ENCODE measurements at regions not wholly inside any gene's neighbourhood (a gene's known extent, or its start where the extent isn't known, plus 50 kb on each side); places are given as distances from the start of the nearest gene placed in this dataset.
"Not testable (repeated sequence)": the region's sequence is repeated elsewhere in the genome, so short reads cannot be mapped to it uniquely, and the experiment has no call there.

GRCh38 chr5:99275128-99275527, 346.3 kb upstream of the CHD1 start:
- no peak for DNase-seq

DNA sequence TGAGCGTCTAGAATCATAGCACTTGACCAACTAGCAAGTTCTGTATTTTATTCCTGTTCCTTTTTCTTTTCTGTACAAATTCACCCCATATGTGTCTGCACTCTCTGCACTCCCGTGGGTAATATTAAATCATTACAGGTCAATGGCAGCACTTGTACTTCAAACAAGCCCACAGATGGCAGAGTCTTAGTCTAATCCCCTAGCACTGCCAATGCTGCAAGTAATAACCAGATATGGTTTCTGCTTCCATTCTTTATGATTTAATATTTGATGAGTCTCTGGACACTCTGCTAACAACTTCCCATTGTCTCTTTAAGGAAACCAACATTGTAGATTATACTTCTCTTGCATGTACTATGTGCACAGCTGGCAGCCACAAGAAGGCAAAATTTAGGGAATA, 343.8 kb upstream of the CHD1 start:
- DNase-seq, result no peak

- no peak for DNase-seq
Measured at GRCh38 chr5:99258819-99259218, 330.0 kb upstream of the CHD1 start.

DNA sequence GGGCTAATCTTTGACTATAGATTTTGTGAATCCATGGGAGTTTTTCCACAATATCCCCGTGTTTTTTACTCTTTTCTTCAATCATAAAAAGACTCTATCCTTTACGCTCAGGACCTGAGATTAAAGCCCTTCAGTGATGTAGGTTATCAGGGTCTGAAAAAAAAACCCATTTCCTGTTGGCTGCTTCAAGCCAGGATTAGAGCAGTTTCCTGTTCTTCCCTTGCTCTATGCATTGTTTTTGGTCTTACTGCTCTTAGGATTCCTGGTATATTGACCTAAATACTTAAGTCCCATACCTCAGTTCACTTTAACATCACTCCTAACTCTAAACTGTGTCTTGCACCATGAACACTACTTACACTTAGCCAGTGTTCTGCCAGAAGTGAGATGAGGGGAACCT, 319.3 kb upstream of the CHD1 start:
- DNase-seq, result no peak

- no peak for DNase-seq
Measured at GRCh38 chr5:99247346-99247745, 318.5 kb upstream of the CHD1 start.

DNA sequence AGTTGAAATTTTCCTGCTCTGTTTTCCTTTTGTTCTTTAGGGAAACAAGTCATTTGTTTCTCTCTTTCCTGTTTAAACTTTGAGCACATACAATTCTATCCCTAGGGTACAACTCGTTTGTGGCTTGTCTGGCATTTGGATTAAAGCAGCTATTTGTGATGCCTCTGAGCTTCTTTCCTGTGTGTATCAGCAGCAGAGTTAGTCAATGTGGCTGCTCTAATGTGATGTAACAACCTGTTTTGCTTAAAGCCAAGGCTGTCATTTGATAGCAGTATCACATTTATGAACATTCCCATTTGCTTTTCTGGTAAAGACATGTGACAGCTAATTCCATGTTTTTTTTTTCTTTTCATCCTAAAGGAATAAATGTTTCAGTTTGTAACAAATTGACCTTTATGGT, 314.3 kb upstream of the CHD1 start:
- DNase-seq, result no peak

GRCh38 chr5:99239826-99240360, 311.1 kb upstream of the CHD1 start:
- DNase-seq, result no peak

GRCh38 chr5:99191206-99191745, 262.5 kb upstream of the CHD1 start:
- no peak for DNase-seq

DNA sequence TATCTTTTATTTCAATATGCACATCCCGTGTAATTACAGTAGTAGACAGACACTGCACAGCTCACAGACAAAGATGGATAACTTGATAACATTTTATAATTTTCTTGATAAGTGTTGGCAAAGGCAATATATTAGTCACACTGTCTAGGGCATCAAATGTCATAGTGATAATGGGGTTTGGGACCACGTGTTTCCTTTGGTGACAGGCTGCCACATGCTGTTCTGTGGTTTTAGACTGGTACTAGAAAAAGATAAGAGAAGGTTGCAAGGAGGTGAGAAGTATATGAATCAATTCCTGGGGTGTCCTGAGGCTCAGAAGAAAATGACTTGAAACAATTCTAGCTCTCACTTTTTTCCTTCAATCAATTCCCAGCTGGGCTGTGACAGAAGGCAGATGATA, 258.8 kb upstream of the CHD1 start:
- no peak for DNase-seq

DNA sequence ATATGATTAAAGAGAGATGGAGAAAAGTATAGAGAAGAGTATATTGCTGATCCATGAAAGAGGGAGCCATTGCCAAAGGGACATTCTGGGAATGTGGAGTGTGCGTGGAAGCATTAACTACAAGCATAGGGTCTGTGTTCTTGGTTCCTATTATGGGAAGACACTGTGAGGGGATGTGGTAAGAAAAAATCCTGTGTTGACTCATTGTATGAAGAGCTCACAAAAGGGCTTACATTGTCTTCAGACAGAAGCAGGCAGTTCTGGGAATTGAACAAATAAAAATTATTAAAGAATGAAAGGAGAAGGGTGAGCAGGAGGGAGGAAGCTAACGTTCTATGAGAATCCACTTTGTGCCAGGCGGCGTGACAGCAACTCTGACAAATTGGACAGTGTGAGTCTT, 250.4 kb upstream of the CHD1 start:
- DNase-seq, result no peak

DNA sequence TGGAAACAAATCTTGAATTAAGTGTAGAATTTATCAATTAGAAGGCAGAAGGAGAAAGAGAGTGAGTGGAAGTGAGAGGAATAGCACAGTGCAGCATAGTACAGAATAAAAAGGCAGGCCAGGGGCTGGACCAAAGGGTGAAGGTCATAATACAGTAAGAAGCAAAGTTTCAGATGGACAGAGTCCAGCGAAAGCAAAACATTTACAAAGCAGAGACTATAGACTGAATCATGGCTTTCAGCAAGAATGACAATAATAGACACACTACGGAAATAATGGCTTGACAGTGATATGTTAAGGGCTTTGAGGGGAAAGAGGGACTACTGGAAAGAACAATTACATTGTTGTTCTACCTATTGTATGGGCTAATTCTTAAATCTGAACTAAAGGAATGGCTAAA, 249.0 kb upstream of the CHD1 start:
- DNase-seq, result no peak

DNA sequence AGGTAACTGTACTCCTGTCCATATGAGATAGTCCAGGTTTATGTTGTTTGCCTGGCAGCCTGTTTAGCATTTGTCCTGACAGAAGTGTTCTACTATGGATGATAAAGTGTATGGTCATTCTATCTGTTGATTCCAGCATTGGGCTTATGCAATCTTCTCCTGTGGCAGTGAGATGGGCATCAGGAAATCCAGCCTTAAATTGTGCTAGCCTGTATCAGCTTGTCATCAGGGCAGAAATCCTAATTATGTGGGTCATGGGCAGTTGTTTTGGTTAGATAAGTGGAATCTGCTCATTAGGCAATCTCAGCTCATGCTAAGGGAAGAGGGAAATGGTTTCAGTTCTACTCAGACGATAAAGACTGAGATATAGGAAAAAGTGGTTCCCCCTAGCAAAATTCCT, 247.4 kb upstream of the CHD1 start:
- no peak for DNase-seq

DNA sequence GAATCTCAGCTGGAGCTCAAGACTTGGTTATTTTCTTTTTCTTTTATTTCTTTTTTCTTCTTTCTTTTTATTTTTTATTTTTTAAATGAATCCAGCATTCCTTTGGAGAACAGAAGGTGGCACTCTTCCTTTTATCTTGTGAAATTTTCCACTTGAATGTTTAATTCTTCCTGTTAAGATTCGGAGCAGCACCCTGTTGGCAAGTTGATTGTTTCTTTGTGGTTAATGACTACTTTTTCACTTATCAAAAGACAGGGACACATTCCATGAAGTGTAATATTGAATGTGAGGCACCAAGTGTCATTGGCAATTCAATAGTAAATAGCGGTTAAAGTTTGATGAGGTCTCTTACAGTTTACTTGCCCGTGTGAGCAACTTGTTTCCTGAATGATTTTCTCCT, 240.5 kb upstream of the CHD1 start:
- no peak for DNase-seq

GRCh38 chr5:99161538-99161937, 232.7 kb upstream of the CHD1 start:
- not testable (repeated sequence) for DNase-seq

GRCh38 chr5:99156688-99157087, 227.9 kb upstream of the CHD1 start:
- no peak for DNase-seq

DNA sequence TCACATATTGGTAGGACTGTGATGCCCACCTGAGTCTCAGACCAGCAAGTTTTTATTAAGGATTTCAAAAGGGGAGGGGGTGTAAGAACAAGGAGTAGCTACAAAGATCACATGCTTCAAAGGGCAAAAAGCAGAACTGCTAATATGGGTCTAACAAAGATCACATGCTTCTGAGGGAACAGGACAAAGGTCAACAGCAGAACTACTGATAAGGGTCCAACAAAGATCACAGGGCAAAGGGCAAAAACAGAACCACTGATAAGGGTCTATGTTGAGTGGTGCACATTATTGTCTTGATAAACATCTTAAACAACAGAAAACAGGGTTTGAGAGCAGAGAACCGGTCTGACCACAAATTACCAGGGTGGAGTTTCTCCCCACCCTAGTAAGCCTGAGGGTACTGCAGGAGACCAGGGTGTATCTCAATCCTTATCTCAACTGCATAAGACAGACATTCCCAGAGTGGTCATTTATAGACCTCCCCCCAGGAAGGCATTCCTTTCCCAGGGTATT, 214.5 kb upstream of the CHD1 start:
- DNase-seq, result not testable (repeated sequence)

GRCh38 chr5:99141534-99142128, 212.8 kb upstream of the CHD1 start:
- no peak for DNase-seq

DNA sequence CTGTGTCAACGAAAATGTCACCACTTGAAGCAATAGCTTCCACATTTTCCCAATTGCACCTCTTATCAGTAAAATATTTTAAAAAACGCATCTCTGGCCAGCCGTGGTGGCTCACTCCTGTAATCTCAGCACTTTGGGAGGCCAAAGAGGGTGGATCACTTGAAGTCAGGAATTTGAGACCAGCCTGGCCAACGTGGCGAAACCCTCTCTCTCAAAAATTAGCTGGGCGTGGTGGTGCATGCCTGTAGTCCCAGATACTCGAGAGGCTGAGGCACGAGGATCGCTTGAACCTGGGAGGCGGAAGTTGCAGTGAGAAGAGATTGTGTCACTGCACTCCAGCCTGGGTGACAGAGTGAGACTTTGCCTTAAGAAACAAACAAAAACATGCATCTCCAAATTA, 210.1 kb upstream of the CHD1 start:
- no peak for DNase-seq

GRCh38 chr5:99133921-99134320, 205.1 kb upstream of the CHD1 start:
- no peak for DNase-seq

DNA sequence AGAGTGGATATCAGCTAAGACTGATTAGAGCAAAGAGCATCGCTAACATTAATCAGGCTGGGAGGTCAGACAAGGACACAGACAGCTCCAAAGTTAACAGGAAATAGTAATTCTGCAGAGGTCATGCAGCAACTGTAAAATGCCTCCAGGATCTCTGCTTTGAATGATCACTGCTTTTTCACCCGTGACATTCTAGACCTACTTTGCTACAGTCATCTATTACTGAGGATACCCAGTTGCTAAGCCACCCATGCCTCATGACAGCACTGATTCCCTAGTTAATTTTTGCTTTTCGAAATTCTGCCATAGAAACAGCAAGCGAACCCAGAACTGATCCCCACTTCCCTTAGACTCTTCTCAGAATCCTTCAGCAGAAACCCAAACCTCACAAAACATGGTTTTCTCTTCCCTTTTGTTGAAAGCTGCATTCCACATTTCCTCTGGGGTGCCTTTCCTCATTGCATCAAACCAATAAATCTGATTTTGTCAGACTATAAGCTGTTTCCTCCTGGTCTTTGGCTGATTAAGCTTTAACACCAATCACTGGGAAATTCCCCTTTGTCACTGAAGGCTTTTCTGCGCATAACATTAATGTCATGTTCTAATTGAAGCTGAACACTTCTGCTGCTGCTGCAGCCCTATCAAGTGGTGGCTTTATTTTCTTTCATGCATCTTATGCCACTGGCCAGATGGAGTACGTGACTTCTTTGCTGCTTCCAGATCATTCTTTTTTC, 201.1 kb upstream of the CHD1 start:
- no peak for DNase-seq

DNA sequence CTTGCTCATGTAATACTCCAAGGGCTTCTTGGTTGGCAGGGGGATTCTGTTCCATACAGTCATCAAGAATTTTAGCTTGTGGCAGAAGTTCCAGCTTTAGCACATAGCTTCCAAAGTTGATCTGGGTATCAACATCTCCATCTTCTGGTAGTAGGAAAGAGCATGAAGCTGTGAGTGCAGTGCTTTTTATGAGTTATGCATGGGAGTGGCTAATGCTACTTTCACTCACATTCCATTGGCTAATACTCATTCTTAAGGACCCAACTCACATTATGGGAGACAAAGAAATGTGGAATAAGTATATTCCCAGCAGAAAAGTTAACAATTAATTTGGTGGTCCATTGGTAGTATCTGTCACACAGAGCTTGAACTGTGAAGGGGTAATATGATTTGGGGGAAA, 194.2 kb upstream of the CHD1 start:
- DNase-seq, result no peak

DNA sequence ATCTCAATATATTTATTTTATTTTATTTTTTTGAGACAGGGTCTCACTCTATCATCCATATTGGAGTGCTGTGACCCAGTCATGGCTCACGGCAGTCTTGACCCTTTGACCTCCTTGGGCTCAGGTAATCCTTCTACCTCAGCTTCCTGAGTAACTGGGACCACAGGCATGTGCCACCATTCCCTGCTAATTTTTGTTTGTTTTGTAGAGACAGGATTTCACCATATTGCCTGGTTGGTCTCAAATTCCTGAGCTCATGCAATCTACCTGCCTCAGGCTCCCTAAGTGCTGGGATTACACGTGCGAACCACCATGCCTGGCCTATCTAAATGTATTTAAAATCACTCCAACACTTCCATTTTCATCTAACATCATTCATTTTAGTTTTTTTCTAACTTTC, 190.5 kb upstream of the CHD1 start:
- DNase-seq, result no peak

DNA sequence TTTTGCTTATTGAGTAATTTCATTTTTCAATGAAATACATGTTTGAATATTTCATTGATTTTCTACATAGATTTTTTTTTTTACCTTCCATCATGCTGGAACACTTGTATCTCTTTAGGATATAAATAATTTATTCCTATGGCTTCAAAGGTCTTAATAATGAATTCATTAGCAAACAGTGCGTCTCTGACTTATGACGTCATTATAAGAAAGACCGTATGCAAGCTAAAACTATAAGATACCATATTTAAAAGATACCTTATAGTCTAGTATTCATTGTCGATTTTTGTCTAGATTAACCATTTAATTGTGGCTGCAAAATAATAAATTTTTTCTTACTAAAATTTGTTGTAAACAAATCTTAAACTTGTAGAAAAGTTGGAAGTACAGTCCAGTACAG, 187.7 kb upstream of the CHD1 start:
- no peak for DNase-seq

GRCh38 chr5:99109894-99110293, 181.1 kb upstream of the CHD1 start:
- DNase-seq, result no peak

Data from stimulated activated CD4-positive, alpha-beta T cell treated with anti-CD3 and anti-CD28 coated beads, Interleukin-4, amount 100 ng/mL, for 4 hours (primary cell).